Cardiac fibroblast (primary cell): ENCODE measurements at regions not wholly inside any gene's neighbourhood (a gene's known extent, or its start where the extent isn't known, plus 50 kb on each side); places are given as distances from the start of the nearest gene placed in this dataset.

Experiments used
- DNase-seq, 2 donors: peaks; one replicate each; pipeline versions ENCODE4 v3.0.0 to v3.0.0-alpha.2; 2010; ENCODE audit warnings: low read depth in 2 of 2
- H3K4me3 ChIP-seq, 2 donors: replicated peaks in 1 of 2; 1 replicate in 1 of 2; 2 replicates in 1 of 2; pipeline ENCODE4 v1.5.1; 2011; ENCODE audit warnings: low read depth in 2 of 2, low read length in 2 of 2, mild to moderate bottlenecking in 2 of 2, moderate library complexity in 1 of 2
- TF ChIP-seq, protein P1 (sequence below): IDR thresholded peaks from one replicate; pipeline ENCODE4 v1.5.1; 2011; ENCODE audit warnings: low read depth, mild to moderate bottlenecking, low read length, inconsistent platforms

DNA sequence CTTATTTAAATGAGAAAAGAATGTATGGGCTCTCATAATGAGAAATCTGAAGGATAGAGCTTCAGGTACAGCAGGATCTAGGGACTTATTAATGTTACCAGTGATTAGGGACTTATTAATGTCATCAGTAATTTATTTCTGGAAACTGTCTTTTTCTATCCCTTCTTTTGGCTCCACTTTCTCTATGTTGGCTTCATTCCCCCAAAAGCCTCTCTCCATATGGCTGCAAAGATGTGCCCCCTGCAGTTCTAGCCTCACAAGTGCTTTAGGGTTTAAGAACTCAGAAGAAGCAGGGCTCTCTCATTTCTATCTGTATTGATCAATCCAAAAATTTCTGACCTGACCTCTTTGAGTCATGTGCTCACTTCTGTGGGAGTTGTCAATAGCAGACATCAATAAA, 480.9 kb downstream of the TXNL1 start:
- no peak for DNase-seq
- TF ChIP-seq, protein P1, sequence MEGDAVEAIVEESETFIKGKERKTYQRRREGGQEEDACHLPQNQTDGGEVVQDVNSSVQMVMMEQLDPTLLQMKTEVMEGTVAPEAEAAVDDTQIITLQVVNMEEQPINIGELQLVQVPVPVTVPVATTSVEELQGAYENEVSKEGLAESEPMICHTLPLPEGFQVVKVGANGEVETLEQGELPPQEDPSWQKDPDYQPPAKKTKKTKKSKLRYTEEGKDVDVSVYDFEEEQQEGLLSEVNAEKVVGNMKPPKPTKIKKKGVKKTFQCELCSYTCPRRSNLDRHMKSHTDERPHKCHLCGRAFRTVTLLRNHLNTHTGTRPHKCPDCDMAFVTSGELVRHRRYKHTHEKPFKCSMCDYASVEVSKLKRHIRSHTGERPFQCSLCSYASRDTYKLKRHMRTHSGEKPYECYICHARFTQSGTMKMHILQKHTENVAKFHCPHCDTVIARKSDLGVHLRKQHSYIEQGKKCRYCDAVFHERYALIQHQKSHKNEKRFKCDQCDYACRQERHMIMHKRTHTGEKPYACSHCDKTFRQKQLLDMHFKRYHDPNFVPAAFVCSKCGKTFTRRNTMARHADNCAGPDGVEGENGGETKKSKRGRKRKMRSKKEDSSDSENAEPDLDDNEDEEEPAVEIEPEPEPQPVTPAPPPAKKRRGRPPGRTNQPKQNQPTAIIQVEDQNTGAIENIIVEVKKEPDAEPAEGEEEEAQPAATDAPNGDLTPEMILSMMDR = no peak

DNA sequence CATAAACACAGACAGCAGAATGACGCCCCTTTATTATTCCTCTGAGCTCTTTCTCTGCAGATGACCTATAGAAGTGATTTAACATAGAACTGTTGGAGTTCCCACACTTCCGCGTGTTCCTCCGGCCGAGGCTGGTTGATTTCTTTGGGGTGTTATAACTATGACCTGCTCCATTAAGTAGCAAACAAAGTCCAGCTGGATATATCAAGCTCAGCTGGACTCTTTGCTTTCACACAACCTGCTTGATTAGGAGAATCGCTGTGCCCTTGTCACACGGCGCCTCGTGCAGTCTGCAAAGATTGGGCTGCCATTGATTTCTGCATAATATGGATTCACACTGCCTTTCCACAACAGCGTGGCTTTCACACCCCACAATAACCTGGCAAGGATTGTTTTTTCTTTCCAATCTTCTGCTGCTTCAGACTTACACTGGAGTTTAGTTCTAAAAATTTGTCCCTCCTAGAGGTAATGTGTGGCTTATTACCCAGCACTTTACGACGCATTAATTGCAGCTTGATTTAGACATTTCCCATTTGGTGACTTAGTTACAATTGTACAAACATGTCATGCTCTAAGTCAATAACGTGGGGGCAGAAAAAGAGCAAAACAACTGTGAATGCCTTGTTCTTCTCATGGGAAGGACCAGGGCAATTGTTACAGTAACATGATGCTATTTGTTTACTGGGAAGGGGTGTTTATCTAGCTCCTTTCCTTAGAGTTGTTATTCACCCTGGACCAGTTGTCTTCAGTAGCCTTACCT, 485.7 kb downstream of the TXNL1 start:
- TF ChIP-seq, protein P1 = no peak
- DNase-seq = no peak
- H3K4me3 ChIP-seq = no peak overlapping the region

More for the DNA sequence above, 480.9 kb downstream of the TXNL1 start:
- H3K4me3 ChIP-seq = no peak overlapping the region

DNA sequence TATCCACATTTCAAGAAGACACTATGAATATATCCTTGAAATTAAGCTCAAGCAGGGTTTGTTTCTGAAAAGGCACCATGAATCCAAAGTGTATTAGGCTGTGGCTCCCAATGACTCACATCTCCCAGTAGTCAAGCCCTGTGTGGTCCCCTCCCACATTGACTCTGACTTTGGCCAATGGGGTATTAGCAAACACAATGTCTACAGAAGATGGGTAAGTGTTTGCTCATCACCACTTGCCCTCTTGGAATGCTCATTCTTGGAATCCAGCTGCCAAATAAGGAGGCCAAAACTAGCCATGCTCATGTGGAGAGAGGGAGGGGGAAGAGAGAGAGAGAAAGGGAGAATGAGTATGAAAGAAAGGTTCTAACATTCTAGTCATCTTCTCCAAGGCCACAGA, 490.0 kb downstream of the TXNL1 start:
- TF ChIP-seq, protein P1 = no peak
- no peak overlapping the region for H3K4me3 ChIP-seq
- DNase-seq = peak; percentile 12 to 94

DNA sequence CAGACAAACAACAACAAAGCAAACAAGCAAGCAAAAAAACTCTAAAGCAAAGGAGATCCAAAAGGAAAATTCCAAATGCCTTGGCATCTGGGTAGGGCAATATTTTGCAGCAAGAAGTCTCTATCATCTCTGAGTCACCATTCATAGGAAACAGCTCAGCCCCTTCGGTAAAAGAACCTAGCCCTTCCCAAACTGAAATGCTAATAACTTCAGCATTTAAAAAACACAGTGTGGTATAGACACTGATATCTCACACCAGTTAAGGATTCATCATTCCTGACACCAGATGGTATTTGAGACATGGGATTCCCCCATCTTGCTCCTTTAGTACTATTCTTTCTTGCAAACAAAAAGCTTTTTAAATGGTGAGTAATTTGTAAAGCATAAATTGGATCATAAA, 491.8 kb downstream of the TXNL1 start:
- TF ChIP-seq, protein P1 = no peak
- no peak overlapping the region for H3K4me3 ChIP-seq
- DNase-seq = peak in 1 of 2 donors; percentile 32

DNA sequence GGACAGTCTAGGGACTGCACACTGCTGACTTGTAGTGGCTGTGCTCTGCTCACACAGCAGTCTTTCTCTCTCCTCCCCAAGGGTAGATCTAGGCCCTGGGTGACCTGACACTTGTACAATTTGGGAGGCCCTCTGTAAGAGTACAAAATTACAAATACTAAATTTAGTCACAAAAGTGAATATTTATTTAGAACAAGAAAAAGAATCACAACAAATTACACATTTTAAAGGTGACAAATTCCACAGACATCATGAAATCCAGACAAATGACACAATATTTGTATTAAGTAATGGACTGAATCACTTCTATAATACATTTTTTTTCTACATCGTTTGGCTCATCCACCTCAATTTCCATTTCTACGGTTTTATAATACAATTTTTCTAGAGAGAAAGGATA, 496.4 kb downstream of the TXNL1 start:
- TF ChIP-seq, protein P1 = no peak
- peak in 1 of 2 donors; percentile 38 for DNase-seq
- H3K4me3 ChIP-seq = no peak overlapping the region

DNA sequence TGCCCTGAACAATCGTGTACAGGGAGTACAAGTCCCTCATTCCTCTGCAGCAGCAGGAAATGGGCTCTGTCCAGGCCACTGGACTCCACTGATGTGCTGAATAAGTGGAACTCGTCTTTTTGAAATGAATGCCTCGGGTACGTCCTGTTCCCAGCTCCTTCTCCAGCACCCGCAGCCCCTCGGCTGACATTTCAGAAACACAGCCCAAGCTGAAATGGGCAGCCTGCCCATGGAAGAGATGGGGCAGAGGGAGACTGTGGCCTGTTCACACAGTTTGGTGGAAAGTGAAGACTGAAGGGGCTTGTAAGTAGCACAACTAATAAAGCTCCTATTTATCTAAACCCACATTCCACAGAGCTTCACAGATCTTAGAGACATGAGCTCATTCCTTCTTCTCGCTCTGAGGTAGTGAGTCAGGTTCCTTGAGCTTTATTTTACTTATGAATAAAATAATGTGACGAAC, 498.6 kb downstream of the TXNL1 start:
- DNase-seq = peak; percentile 32 to 85
- TF ChIP-seq, protein P1 = no peak
- no peak overlapping the region for H3K4me3 ChIP-seq
